OCI-LY3 (cell line): ENCODE measurements at regions not wholly inside any gene's neighbourhood (a gene's known extent, or its start where the extent isn't known, plus 50 kb on each side); places are given as distances from the start of the nearest gene placed in this dataset.

Source experiments
- CTCF ChIP-seq: fragments of 200-600, 300-600 bp; sonication (generic); IDR thresholded peaks from 2 replicates; pipeline ENCODE4 v1.5.1; 2014; ENCODE audit warnings: antibody characterized with exemption, low read length, low read depth
- EZH2phosphoT487 ChIP-seq: fragments of 200-600 bp; shearing (Covaris generic); IDR thresholded peaks from 2 replicates; pipeline ENCODE4 v1.6.1; 2018; ENCODE audit warnings: antibody characterized with exemption, mixed run types, low read depth

DNA sequence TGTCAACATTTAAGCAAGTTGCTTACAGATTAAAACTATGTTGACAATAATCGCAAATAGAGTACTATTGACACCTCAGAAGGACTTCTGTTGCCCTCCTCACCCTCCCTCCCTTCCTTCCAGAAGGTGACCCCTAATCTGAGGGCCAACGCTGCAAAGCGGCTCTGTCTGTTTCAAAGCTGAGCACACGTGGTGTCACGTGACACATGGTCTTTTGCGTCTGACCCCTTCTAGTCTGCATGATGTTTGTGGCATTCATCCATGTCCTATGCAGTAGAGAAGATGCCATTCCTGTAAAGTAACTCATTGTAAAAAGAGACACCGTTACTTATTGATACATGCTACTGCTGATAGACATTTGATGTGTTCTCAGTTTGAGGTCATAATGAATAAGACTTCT is 182.3 kb downstream of the THBS2 start:
- TF ChIP-seq CTCF = no peak
- TF ChIP-seq EZH2phosphoT487 = no peak
